H1 (cell line): ENCODE measurements at regions not wholly inside any gene's neighbourhood (a gene's known extent, or its start where the extent isn't known, plus 50 kb on each side); places are given as distances from the start of the nearest gene placed in this dataset.
A peak's percentile ranks its signal among the peaks of the same experiment; 100 is the strongest.

Experiments
- CTCF ChIA-PET: fragments of 300-600 bp; sonication (Branson Sonifier 250); formaldehyde crosslinking; loops from one replicate; lab custom pipeline; 2021; ENCODE audit not compliant: partially characterized antibody; lab: Charles Lee
- POLR2A ChIA-PET: fragments of 300-600 bp; sonication (Branson Sonifier 250); formaldehyde crosslinking; loops from one replicate; lab custom pipeline; 2021; ENCODE audit warnings: inconsistent platforms; ENCODE audit not compliant: partially characterized antibody; lab: Charles Lee
- DNase-seq, 2 experiments: peaks; one replicate each; pipeline versions ENCODE4 v3.0.0 to v3.0.0-alpha.2; 2010 to 2022; ENCODE audit warnings: low spot score in 2 of 2, low read depth in 1 of 2, mixed read lengths in 1 of 2
- FAIRE-seq: peaks from 2 replicates; lab custom pipeline; 2011; peaks lifted over from hg19 to GRCh38; lab: Jason Lieb, UNC
- H2AFZ ChIP-seq: 2 replicates; pipeline ENCODE4 v1.8.1; 2012; ENCODE audit warnings: low read length, inconsistent platforms
- H2AK5ac ChIP-seq: 2 replicates; pipeline ENCODE4 v1.6.1; 2013; ENCODE audit warnings: low read depth, low read length
- H2BK120ac ChIP-seq: replicated peaks from 2 replicates; pipeline ENCODE3; 2013; ENCODE audit warnings: low read depth, low read length, inconsistent platforms
- H2BK12ac ChIP-seq: 2 replicates; pipeline ENCODE4 v1.6.1; 2013; ENCODE audit warnings: low read depth, low read length
- H2BK15ac ChIP-seq: 2 replicates; pipeline ENCODE4 v1.6.1; 2013; ENCODE audit warnings: low read length
- H2BK20ac ChIP-seq: 2 replicates; pipeline ENCODE4 v1.6.1; 2013; ENCODE audit warnings: low read length
- H2BK5ac ChIP-seq: 2 replicates; pipeline ENCODE4 v1.6.1; 2013; ENCODE audit warnings: low read depth, low read length
- H3K14ac ChIP-seq: 2 replicates; pipeline ENCODE4 v1.6.1; 2013; ENCODE audit warnings: inconsistent platforms; ENCODE audit not compliant: insufficient read length
- H3K18ac ChIP-seq: 2 replicates; pipeline ENCODE4 v1.6.1; 2013; ENCODE audit warnings: low read length; ENCODE audit errors: extremely low read depth
- H3K23ac ChIP-seq: 2 replicates; pipeline ENCODE4 v1.6.1; 2013; ENCODE audit warnings: inconsistent platforms; ENCODE audit not compliant: insufficient read length
- H3K23me2 ChIP-seq: 2 replicates; pipeline ENCODE4 v1.6.1; 2013; ENCODE audit warnings: low read depth, low read length
- H3K27ac ChIP-seq: 2 replicates; pipeline ENCODE4 v1.6.1; 2011; ENCODE audit warnings: low read depth, low read length, inconsistent platforms
- H3K27me3 ChIP-seq, 4 experiments: replicated peaks in 1 of 4; 1 replicate in 1 of 4; 2 replicates in 3 of 4; pipeline versions ENCODE4 v1.6.1 to v1.8.1; 2011 to 2013; ENCODE audit warnings: low read length in 3 of 4, mild to moderate bottlenecking in 3 of 4, inconsistent platforms in 2 of 4, mixed read lengths in 2 of 4, moderate library complexity in 1 of 4; ENCODE audit not compliant: control insufficient read depth in 3 of 4, insufficient read depth in 3 of 4; ENCODE audit errors: extremely low read depth in 1 of 4
- H3K36me3 ChIP-seq, 4 experiments: 2 replicates each; pipeline versions ENCODE4 v1.6.1 to v1.8.1; 2011 to 2013; ENCODE audit warnings: mild to moderate bottlenecking in 4 of 4, low read length in 3 of 4, moderate library complexity in 2 of 4, control low read depth in 1 of 4, inconsistent platforms in 1 of 4; ENCODE audit not compliant: insufficient read depth in 4 of 4, control insufficient read depth in 2 of 4
- H3K4ac ChIP-seq: replicated peaks from 2 replicates; pipeline ENCODE3; 2013; ENCODE audit warnings: low read length, low read depth, mixed read lengths, inconsistent platforms; ENCODE audit not compliant: insufficient read length
- H3K4me1 ChIP-seq, 4 experiments: replicated peaks in 1 of 4; 1 replicate in 1 of 4; 2 replicates in 3 of 4; pipeline versions ENCODE4 v1.6.1 to v1.8.1; 2011 to 2013; ENCODE audit warnings: low read length in 3 of 4, inconsistent platforms in 2 of 4, mixed read lengths in 1 of 4; ENCODE audit not compliant: insufficient read depth in 4 of 4, control insufficient read depth in 3 of 4
- H3K4me2 ChIP-seq, 2 experiments: 2 replicates each; pipeline versions ENCODE4 v1.6.1 to v1.8.1; 2011 to 2013; ENCODE audit warnings: low read depth in 2 of 2, low read length in 2 of 2, control low read depth in 1 of 2, inconsistent platforms in 1 of 2, mild to moderate bottlenecking in 1 of 2; ENCODE audit not compliant: insufficient read depth in 1 of 2
- H3K4me3 ChIP-seq, 4 experiments: fragments of 200-600, 300-600 bp in 1 of 4; sonication (generic), shearing (Covaris generic), sonication (Bioruptor Twin) in 1 of 4; 2 replicates each; pipeline versions ENCODE4 v1.5.1 to v1.8.1; 2011 to 2016; ENCODE audit warnings: low read length in 4 of 4, low read depth in 3 of 4, control low read depth in 2 of 4, inconsistent platforms in 2 of 4, mild to moderate bottlenecking in 2 of 4, mixed read lengths in 1 of 4, moderate library complexity in 1 of 4; ENCODE audit not compliant: insufficient read depth in 2 of 4; ENCODE audit errors: extremely low read depth in 1 of 4
- H3K56ac ChIP-seq: replicated peaks from 2 replicates; pipeline ENCODE3; 2013; ENCODE audit warnings: low read depth, mild to moderate bottlenecking, mixed read lengths, low read length, inconsistent platforms; ENCODE audit not compliant: insufficient read length
- H3K79me1 ChIP-seq: 2 replicates; pipeline ENCODE4 v1.6.1; 2013; ENCODE audit warnings: low read depth, low read length, control low read depth
- H3K79me2 ChIP-seq, 2 experiments: 2 replicates each; pipeline versions ENCODE4 v1.6.1 to v1.8.1; 2012 to 2013; ENCODE audit warnings: low read length in 2 of 2, mild to moderate bottlenecking in 2 of 2, inconsistent platforms in 1 of 2; ENCODE audit not compliant: insufficient read depth in 2 of 2, control insufficient read depth in 1 of 2
- H3K9ac ChIP-seq, 4 experiments: replicated peaks in 1 of 4; 1 replicate in 1 of 4; 2 replicates in 3 of 4; pipeline versions ENCODE4 v1.6.1 to v1.8.1; 2011 to 2013; ENCODE audit warnings: low read depth in 3 of 4, low read length in 3 of 4, control low read depth in 2 of 4, mild to moderate bottlenecking in 2 of 4, moderate library complexity in 2 of 4, inconsistent platforms in 1 of 4; ENCODE audit errors: extremely low read depth in 1 of 4
- H3K9me3 ChIP-seq, 2 experiments: 2 replicates each; pipeline versions ENCODE4 v1.6.1 to v1.8.1; 2012 to 2013; ENCODE audit warnings: mild to moderate bottlenecking in 2 of 2, moderate library complexity in 2 of 2, control low read depth in 1 of 2, inconsistent platforms in 1 of 2, low read depth in 1 of 2, low read length in 1 of 2, mixed read lengths in 1 of 2; ENCODE audit not compliant: insufficient read depth in 2 of 2
- H4K20me1 ChIP-seq, 2 experiments: replicated peaks in 1 of 2; 2 replicates each; pipeline versions ENCODE3 to v1.8.1; 2011 to 2013; ENCODE audit warnings: inconsistent platforms in 2 of 2, low read length in 2 of 2, mild to moderate bottlenecking in 1 of 2; ENCODE audit not compliant: insufficient read depth in 2 of 2, control insufficient read depth in 1 of 2
- H4K5ac ChIP-seq: 2 replicates; pipeline ENCODE4 v1.6.1; 2013; ENCODE audit warnings: low read length, low read depth, mixed read lengths, inconsistent platforms; ENCODE audit not compliant: insufficient read length
- H4K8ac ChIP-seq: 2 replicates; pipeline ENCODE4 v1.8.0; 2013; ENCODE audit warnings: mild to moderate bottlenecking, moderate library complexity, low read length, inconsistent platforms; ENCODE audit not compliant: insufficient read depth; ENCODE audit errors: extremely low read depth
- H4K91ac ChIP-seq: replicated peaks from 2 replicates; pipeline ENCODE3; 2013; ENCODE audit warnings: low read length, mixed read lengths, inconsistent platforms; ENCODE audit not compliant: insufficient read length
- CHD1 ChIP-seq: IDR thresholded peaks from 2 replicates; pipeline ENCODE4 v1.6.1; 2012; ENCODE audit warnings: low read depth, low read length, improper control_type of control experiment
- CREB1 ChIP-seq: IDR thresholded peaks from 2 replicates; pipeline ENCODE4 v1.6.1; 2012; ENCODE audit warnings: inconsistent platforms
- FOSL1 ChIP-seq: IDR thresholded peaks from 2 replicates; pipeline ENCODE4 v1.6.1; 2011; ENCODE audit warnings: mild to moderate bottlenecking, low read depth, low read length, moderate library complexity; ENCODE audit not compliant: insufficient read depth
- GABPA ChIP-seq: IDR thresholded peaks from 2 replicates; pipeline ENCODE4 v1.6.1; 2011; ENCODE audit warnings: mild to moderate bottlenecking, low read length, moderate library complexity, borderline replicate concordance; ENCODE audit not compliant: insufficient read depth
- KDM1A ChIP-seq: fragments of 200-600, 300-600 bp; sonication (generic); IDR thresholded peaks from 2 replicates; pipeline ENCODE4 v1.7.1; 2016; ENCODE audit warnings: mild to moderate bottlenecking, low read length, borderline replicate concordance
- NRF1 ChIP-seq: IDR thresholded peaks from 2 replicates; pipeline ENCODE4 v1.6.1; 2011; ENCODE audit warnings: mild to moderate bottlenecking, low read depth, low read length, improper control_type of control experiment
- POLR2A ChIP-seq, 2 experiments: IDR thresholded peaks; 1 replicate in 1 of 2; 2 replicates in 1 of 2; pipeline ENCODE4 v1.6.1; 2011; ENCODE audit warnings: low read depth in 2 of 2, low read length in 2 of 2, mild to moderate bottlenecking in 2 of 2; ENCODE audit errors: control extremely low read depth in 1 of 2
- POLR2AphosphoS5 ChIP-seq: IDR thresholded peaks from 2 replicates; pipeline ENCODE4 v1.6.1; 2011; ENCODE audit warnings: low read depth, low read length
- RNF2 ChIP-seq: fragments of 200-900, 300-1000 bp; sonication (generic); IDR thresholded peaks from 2 replicates; pipeline ENCODE4 v1.7.1; 2016; ENCODE audit warnings: borderline replicate concordance, low read depth, mild to moderate bottlenecking, antibody characterized with exemption, low read length; ENCODE audit not compliant: poor library complexity, severe bottlenecking; ENCODE audit errors: missing control alignments
- WGBS, 2 experiments: shearing (Covaris generic) in 1 of 2; methylation state at CpG; one replicate each; pipeline versions ENCODE4 v1.1.6 to v1.1.7; 2013 to 2015; ENCODE audit warnings: low lambda C conversion rate in 2 of 2, mixed read lengths in 2 of 2, inconsistent platforms in 1 of 2, low coverage in 1 of 2, missing lambda C conversion rate in 1 of 2; ENCODE audit not compliant: insufficient replicate concordance in 2 of 2, insufficient coverage in 1 of 2, insufficient read length in 1 of 2; ENCODE audit errors: extremely low coverage in 1 of 2, missing lambda C conversion rate in 1 of 2; 5-methylcytosine and 5-hydroxymethylcytosine counted together
- TF ChIP-seq, protein P1 (sequence below): IDR thresholded peaks from 2 replicates; pipeline ENCODE4 v1.6.1; 2011; ENCODE audit warnings: low read length, improper control_type of control experiment

DNA sequence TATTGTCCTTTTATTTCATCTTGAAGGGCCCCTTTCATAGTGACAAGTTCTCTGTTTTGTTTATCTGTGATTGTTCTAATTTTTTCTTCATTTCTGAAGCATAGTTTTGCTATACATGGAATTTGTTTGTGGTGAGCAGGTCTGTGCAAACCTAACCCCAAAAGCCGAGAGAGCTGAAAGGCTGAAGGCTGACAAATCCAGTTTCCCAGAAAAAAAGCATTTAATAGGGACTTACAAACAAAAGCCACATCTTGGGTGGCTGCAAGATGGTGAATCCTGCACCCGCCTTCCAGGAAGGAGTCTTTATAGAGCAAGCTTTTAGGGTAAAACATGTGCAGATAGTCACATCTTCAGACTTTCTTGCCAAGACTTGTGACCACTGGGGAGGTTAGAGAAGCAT is 473.4 kb upstream of the TRIB2 start:
- 94% methylated on average over 2 of the region's 2 CpGs; no CpG with 5 or more reads in 1 of the 2 experiments for WGBS, 2 experiments
- Histone ChIP-seq H3K4me2 (no peak overlapping the region), H3K18ac (no peak overlapping the region), H3K56ac (no peak overlapping the region), H2BK12ac (no peak overlapping the region), H3K27me3 (no peaks in the 10 kb centered on the region), H2BK20ac (no peak overlapping the region), H3K79me2 (no peaks in the 10 kb centered on the region), H4K8ac (no peak overlapping the region), H3K14ac (no peak overlapping the region), H4K20me1 (no peaks in the 10 kb centered on the region), H4K5ac (no peak overlapping the region), H4K91ac (no peak overlapping the region), H3K4ac (no peak overlapping the region), H3K9me3 (no peaks in the 10 kb centered on the region), H3K23ac (no peak overlapping the region), H2AFZ (0 out of 2 replicates have a peak overlapping the region, but pooled peaks have one; percentile 0), H3K79me1 (no peaks in the 10 kb centered on the region; the same call in 1 of the 2 replicates), H3K4me3 (no peak overlapping the region), H2AK5ac (no peak overlapping the region), H2BK15ac (no peak overlapping the region), H2BK120ac (no peak overlapping the region), H3K27ac (no peak overlapping the region), H3K23me2 (no peaks in the 10 kb centered on the region), H3K36me3 (no peaks in the 10 kb centered on the region), H3K4me1 (no peaks in the 10 kb centered on the region), H2BK5ac (no peak overlapping the region), H3K9ac (no peak overlapping the region)
- no peak for TF ChIP-seq CREB1
- no peak for TF ChIP-seq RNF2
- no peak for TF ChIP-seq NRF1
- TF ChIP-seq GABPA, result no peak
- TF ChIP-seq, protein P1, sequence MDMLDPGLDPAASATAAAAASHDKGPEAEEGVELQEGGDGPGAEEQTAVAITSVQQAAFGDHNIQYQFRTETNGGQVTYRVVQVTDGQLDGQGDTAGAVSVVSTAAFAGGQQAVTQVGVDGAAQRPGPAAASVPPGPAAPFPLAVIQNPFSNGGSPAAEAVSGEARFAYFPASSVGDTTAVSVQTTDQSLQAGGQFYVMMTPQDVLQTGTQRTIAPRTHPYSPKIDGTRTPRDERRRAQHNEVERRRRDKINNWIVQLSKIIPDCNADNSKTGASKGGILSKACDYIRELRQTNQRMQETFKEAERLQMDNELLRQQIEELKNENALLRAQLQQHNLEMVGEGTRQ, result no peak
- TF ChIP-seq POLR2A (IDR thresholded peaks at IDR 0.05; ENCODE audit: control extremely low read depth in 1 of 2, low read depth in 2 of 2, low read length in 2 of 2), result no peak
- TF ChIP-seq CHD1, result no peak
- TF ChIP-seq POLR2AphosphoS5, result no peak
- TF ChIP-seq FOSL1, result no peak
- no peak for TF ChIP-seq KDM1A
- ChIA-PET CTCF (no interaction called here), POLR2A (no interaction called here)
- FAIRE-seq (no peak), DNase-seq (no peak)
